Fibroblast of skin of abdomen (primary cell): ENCODE measurements at regions not wholly inside any gene's neighbourhood (a gene's known extent, or its start where the extent isn't known, plus 50 kb on each side); places are given as distances from the start of the nearest gene placed in this dataset.

Experiments
- DNase-seq: peaks from one replicate; pipeline ENCODE4 v3.0.0-alpha.2; 2013

GRCh38 chr3:74564560-74564959 is 49.9 kb downstream of the CNTN3 start:
- DNase-seq: peak; percentile 12

DNA sequence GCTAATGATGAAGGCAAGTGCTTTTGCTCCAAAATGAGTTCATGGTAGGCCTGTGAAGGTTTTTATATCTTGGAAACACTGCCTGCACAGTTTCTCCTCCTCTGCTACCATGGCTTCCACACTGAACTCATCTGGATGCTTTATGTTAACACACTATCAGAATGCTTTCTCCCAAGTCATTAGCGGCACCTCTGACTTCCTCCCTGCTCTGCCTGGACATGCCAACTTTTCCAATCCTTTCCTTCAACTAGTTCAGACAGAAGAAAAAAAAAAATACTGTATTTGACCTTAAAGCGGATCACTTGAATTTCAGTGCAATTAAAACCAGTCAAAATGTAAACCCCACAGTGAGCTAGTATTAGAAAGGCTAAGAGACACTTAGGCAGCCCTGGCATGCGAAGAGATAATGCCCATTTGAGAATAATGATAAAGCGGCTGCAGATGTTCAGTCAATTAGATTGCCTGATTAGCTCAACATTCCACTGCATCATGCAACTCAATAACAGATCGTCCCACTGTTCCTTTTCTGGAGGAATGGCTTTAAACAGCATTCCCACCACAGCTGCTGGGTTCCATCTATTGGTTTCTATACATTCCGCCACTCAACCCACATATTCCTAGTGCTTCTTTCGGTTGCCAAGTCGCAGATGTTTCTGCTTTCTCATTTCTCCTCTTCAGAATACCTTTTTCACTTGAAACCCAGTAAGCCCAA is 51.7 kb downstream of the CNTN3 start:
- DNase-seq: peak; percentile 69

DNA sequence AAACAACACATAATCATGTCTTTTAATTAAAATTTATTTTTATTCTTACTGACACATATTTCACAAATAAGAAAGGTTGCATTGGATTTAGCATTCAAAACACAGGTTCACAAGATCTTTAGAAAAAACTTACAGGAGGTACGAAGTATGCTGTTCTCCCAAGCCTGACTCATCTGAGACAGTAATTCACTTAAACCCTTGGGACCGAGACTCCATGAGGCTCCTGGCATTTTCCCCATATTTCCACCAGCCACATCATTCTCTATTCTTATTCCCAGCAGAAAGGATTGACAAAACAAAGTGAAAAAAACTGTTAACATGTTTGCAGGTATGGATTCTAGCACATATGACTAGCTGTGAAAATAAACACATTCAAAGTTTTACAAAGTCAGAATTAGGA is 52.6 kb downstream of the CNTN3 start:
- peak; percentile 79 for DNase-seq

- no peak for DNase-seq
Measured at GRCh38 chr3:74559261-74559660, 55.2 kb downstream of the CNTN3 start.

- DNase-seq: no peak
Measured at GRCh38 chr3:74550686-74551085, 63.8 kb downstream of the CNTN3 start.

DNA sequence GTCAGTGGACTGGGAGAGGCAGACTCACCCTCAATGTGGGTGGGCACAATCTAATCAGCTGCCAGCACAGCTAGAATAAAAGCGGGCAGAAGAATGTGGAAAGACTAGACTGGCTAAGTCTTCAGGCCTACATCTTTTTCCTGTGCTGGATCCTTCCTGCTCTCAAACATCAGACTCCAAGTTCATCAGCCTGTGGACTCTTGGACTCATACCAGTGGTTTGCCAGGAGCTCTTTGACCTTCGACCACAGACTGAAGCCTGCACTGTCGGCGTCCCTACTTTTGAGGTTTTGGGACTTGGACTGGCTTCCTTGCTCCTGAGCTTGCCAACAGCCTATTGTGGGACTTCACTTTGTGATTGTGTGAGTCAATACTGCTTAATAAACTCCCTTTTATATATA is 68.0 kb downstream of the CNTN3 start:
- peak; percentile 35 for DNase-seq

DNA sequence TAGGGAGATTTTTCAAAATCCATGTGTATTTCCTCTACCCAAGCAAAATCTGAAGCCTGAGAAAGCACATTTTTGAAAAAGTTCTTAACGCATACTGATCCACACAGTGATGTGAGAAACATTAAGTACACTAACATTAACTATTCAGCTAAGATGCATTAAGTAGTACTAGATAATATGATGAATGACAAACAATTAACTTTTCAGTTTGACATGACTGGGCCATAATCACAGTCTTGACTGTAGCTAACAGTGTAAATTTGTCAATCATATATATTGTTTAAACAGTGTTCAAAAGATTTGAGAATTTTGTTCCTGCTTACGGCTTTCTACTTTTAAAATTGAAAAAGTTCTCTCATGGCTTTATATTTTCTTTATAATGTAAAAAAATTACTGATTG is 72.0 kb downstream of the CNTN3 start:
- no peak for DNase-seq

DNA sequence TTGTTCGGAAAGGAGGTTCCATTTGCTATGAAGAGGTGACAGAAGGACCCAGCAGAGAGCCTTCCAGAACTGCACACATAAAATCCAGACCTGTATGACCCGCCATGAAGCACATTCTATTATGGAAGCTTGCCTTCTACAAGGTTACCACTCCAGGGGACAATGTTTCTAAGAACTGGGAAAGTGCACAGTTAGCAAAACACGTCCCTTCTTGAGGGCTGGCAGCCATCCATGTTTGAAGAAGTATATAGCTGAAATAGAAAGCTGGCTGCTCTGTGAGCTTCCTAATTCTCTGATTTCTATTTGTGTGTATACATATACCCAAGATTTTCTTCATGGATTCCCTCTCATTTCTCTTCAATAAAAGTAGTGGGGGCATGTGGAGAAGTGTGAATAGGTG is 74.6 kb downstream of the CNTN3 start:
- no peak for DNase-seq

DNA sequence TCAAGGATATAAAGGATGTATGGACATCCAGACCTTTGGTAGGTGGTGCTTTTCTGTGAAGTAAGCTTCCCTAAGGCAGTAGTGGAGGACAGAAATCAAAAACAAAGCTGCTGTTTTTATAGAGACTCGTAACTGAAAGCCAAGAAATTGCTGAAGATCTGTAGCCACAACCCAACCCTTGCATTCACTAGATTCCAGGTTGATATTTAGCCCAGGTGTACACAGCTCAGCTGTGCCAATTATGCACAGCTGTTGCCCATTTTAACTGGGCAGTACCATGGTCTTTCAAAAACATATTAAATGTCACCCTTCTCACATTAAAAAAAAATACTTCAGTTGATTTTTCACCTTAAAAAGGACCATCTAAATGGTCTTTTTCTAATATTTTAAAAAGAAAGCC is 75.8 kb downstream of the CNTN3 start:
- no peak for DNase-seq

GRCh38 chr3:74537857-74538256 is 76.6 kb downstream of the CNTN3 start:
- no peak for DNase-seq

DNA sequence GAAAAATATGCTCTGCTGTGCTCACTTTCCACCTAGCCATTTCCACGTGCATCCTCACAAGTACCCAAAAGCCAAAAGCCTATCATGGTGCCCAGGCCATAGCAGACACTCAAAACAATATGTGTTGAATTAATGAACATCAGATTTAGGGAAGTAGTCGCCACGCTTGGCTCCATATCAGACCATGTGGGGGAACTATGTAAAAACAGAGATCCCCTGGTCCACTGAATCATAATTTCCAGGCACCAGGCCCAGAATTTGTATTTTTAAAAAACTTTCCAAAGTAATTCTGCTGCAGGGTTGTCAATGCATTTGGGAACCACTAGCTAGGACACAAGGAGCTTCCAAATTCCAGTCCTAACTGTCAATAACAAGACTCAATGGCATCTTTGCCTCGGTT is 77.3 kb downstream of the CNTN3 start:
- DNase-seq: peak; percentile 88

DNA sequence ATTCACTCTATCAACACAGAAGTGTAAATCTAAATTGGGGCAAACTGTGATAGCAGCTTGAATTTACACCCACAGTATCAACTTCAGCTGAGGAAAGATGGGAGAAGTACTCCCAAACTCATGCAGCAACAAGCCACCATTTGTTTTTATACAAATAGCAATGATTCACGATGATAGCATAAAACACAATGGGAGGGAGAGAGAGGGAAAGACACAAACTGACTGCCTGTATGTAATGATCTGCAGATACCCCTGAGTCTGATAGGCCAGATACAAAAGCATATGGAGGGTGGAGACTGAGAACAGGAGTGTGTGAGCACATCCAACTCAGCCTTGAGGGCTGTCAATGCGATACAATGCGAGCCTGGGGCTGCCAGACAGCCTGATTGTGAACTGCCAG is 79.2 kb downstream of the CNTN3 start:
- DNase-seq: no peak

DNA sequence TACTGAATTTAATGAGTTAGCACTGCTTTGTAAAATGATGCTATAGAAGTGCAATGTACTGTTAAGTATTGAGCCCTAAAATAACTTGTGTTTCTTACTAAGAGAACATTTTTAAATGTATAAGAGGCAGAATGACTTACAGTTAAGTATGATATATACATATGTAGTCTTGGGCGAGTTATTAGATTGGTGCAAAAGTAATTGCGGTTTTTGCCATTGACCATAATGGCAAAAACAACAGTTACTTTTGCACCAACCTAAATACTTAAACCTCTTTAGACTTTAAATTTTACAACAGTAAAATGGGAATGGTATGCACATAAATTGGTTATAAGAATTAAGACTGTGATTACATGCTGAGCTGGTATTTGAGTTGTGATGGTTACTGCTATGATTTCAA is 79.8 kb downstream of the CNTN3 start:
- no peak for DNase-seq

DNA sequence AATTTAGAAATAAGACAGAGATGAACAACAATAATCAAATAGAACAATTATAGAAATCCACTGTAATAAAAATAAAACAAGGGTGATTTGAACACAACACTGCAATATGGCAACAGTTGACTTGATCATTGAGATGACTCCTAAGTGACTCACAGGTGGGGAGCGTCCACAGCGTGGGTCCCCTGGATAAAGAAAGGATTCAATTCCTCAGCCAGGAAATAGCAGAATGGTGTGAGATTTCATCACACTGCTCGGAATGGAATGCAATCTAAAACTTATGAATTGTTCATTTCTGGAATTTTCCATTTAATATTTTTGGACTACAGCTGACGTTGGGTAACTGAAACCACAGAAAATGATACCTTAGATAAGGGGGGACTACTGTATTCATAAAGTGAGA is 82.0 kb downstream of the CNTN3 start:
- peak; percentile 95 for DNase-seq

- no peak for DNase-seq
Measured at GRCh38 chr3:74531491-74531890, 83.0 kb downstream of the CNTN3 start.

DNA sequence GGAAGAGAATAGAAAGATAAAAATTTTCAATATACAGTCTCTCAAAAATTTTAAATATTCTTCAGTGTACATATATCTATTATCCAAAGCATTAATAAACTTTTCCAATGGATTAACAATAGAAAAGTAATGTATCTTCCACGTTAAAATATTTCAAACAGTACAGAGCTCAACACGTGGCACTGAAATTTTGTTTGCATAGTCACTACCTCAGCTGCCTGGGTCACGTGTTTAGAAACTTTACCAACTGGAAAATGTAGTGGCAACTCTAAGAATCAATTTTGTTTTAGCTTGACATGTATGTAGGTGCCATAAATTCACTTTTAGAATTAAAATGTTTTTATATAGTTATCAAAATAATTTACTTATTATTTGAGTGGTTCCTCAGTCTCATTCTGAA is 85.3 kb downstream of the CNTN3 start:
- no peak for DNase-seq

DNA sequence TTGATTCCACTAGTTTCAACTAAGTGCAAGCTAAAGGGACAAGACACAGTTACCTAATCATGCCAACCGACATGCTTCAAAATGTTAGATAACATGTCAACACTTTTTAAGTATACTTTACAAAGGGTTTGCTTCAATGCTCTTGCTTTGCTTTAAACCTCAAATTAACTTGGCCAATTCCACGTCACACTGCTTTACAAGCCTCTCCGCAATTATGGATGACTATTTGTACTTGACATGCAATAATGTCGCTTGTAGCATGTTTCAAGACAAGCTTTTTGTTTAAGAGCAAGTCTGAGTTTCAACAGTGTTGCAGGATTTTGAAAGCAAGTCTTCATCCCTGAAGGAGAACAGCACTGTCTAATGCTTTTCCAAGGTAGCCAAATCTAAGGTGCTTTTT is 86.9 kb downstream of the CNTN3 start:
- DNase-seq: no peak

- no peak for DNase-seq
Measured at GRCh38 chr3:74523811-74524210, 90.6 kb downstream of the CNTN3 start.

DNA sequence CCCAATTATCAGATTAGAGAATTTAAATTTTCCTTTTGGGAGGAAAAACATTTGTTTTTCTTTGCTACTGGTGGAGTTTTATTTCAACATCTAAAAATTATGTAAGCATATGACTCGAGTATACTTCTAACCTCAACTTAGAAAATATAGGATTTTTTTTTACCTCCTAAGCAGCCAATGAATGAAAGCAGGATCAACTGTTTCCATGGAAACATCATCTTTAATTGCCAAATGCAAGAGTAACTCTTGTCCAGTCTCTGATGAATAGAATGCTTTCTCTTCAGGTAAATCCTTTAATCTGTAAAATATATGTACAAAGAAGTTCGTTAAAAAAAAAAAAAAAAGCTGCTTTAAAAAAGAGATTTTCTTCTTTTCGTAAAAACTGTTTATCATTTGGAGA is 93.6 kb downstream of the CNTN3 start:
- no peak for DNase-seq

- DNase-seq: peak; percentile 50
Measured at GRCh38 chr3:74518610-74519009, 95.8 kb downstream of the CNTN3 start.

GRCh38 chr3:74516019-74516418 is 98.4 kb downstream of the CNTN3 start:
- DNase-seq: no peak

DNA sequence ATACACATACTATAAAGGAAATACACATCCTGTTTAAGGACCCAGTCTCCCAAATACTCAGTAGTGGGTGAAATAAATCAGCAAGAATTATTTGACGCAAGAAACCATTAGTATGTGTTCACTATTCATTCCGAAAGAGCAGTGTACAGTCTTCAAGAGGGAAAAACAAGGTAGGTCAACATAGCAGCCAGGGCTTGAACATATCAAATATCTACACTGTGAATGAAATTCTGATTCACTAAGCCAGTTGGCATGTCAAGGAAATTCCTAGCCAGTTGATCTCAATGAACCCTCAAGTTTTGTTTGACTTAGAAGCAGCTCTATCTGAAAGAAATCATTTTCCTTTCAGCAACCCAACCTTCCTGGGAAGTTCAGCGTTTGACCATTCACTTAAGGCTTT is 99.0 kb downstream of the CNTN3 start:
- DNase-seq: no peak

DNA sequence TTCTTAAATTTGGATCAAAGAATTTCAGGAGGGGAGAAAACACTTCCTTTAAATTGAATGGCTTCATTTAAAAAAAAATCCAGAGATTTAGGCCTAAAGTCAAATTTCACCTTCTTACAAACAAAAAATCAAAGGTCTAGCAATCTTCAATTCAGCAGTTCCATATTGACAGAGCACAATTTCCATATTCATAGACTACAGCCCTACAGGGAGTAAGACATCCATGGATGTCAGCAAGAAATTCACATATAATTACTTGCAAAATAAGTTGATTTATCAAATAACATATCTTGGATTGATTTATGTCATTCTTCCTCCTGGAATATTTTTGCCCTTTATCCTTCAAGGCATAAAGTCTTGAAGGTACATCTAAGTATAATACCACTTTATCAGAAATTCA is 103.4 kb downstream of the CNTN3 start:
- no peak for DNase-seq

- DNase-seq: no peak
Measured at GRCh38 chr3:74510261-74510818, 104.1 kb downstream of the CNTN3 start.

GRCh38 chr3:74507691-74508090 is 106.8 kb downstream of the CNTN3 start:
- DNase-seq: no peak
